ENCODE measurements at regions not wholly inside any gene's neighbourhood (a gene's known extent, or its start where the extent isn't known, plus 50 kb on each side); places are given as distances from the start of the nearest gene placed in this dataset.

DNA sequence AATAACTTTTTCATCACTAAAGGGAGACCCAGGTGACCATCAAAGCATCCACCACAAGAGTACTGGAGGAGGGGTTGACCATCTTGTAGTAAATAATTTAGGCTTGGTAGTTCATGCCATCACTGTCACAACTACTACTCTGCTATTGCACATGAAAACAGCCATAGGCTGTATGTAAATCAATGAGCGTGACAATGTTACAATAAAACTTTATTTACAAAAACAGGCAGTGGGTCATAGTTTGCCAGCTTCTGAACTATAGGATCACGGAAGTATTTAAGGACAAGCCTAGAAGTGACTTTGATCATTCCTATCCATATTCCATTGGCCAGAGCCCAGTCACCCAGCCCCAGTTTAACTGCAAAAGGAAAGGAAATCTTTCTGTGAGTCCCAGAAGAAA is 153.4 kb downstream of the NUAK1 start:
- FAIRE-seq: no peak
- Histone ChIP-seq H3K9ac (ENCODE audit: low read length in 3 of 3) (no peak overlapping the region), H3K9me3 (ENCODE audit: control insufficient read depth in 2 of 3, insufficient read depth in 1 of 3, low read length in 3 of 3) (no peaks in the 10 kb centered on the region), H3K4me1 (ENCODE audit: control insufficient read depth in 2 of 3, insufficient read depth in 2 of 3, low read depth in 1 of 3, low read length in 3 of 3) (peaks cover 0 to 4% (median 0%) of the 10 kb centered on the region in 3 donors), H3K27ac (ENCODE audit: low read depth in 2 of 2, low read length in 2 of 2) (no peak overlapping the region), H3K27me3 (ENCODE audit: control insufficient read depth, insufficient read depth, low read length) (no peaks in the 10 kb centered on the region), H3K4me3 (ENCODE audit: low read length in 3 of 3) (no peak overlapping the region), H3K36me3 (ENCODE audit: control insufficient read depth in 2 of 3, insufficient read depth in 3 of 3, low read length in 3 of 3) (no peaks in the 10 kb centered on the region)
- no peak for DNase-seq
- TF ChIP-seq CTCF (IDR thresholded peaks at IDR 0.05; ENCODE audit: borderline replicate concordance, extremely low read depth, insufficient read depth): no peak
- intact Hi-C loops (cut with DNase I): no loop called here

DNA sequence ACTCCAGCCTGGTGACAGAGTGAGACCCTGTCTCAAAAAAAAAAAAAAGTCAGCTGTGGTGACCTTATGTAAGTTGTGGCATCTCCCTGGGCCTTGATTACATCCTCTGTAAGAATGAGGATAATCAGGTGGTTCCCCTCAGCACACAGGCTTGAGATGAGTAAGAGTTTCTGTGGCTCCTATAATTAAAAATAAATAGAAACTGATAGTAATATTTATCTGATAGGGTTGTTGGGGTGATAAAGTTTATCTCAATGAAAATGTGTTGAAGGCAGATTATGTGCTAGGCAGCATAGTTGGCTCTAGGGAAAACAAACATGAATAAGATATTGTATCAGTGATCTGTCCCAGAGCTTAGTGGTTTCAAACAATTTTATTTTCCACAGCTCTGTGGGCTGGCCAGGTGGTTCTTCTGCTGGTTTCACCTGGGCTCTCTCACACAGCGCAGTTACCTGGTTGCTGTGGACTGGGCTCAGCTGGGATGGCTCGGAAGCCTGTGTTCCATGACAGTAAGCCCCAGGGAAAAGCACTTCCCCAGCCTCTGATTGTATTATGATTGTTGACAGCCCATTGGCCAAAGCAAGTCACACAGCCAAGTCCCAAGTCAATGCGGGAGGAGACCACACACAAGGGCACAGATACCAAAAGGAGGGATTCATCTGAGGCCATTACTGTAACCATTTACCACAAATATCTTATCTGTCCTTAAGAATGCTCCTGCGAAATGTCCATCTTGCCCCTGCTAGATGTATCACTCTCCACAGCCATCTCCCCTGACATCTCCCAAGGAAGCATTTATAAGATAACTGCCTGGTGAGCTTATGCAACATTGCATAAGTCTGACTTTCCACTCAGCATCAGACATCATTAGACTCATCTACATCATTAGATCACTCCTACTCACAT is 151.7 kb downstream of the NUAK1 start:
- no peaks in the 10 kb centered on the region for H3K9me3 ChIP-seq (ENCODE audit: control insufficient read depth in 2 of 3, insufficient read depth in 1 of 3, low read length in 3 of 3)
- FAIRE-seq (no peak), DNase-seq (no peak)
- no peaks in the 10 kb centered on the region for H3K36me3 ChIP-seq (ENCODE audit: control insufficient read depth in 2 of 3, insufficient read depth in 3 of 3, low read length in 3 of 3)
- H3K27me3 ChIP-seq (ENCODE audit: control insufficient read depth, insufficient read depth, low read length): no peaks in the 10 kb centered on the region
- TF ChIP-seq CTCF (IDR thresholded peaks at IDR 0.05; ENCODE audit: borderline replicate concordance, extremely low read depth, insufficient read depth): no peak
- H3K9ac ChIP-seq (ENCODE audit: low read length in 3 of 3): no peak overlapping the region
- H3K4me1 ChIP-seq (ENCODE audit: control insufficient read depth in 2 of 3, insufficient read depth in 2 of 3, low read depth in 1 of 3, low read length in 3 of 3): peaks cover 0 to 4% (median 0%) of the 10 kb centered on the region in 3 donors
- no peak overlapping the region for H3K27ac ChIP-seq (ENCODE audit: low read depth in 2 of 2, low read length in 2 of 2)
- no peak overlapping the region for H3K4me3 ChIP-seq (ENCODE audit: low read length in 3 of 3)
- intact Hi-C loops (cut with DNase I): no loop called here

DNA sequence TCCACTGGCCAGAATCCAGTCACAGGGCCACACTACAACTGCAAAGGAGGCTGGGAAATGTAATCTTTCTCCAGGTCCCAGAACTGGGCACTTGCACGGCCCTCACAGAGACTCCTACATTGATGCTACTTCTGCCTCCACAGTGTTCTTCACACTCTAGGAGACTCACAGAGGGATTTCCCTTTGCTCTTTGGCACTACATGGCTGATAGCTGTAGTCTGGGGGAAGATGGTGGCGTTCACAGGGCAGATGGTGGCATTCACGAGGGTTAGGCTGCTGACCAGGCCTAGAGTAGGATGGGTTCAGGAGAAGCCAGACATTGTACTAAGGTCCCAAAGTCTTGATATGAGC is 151.1 kb downstream of the NUAK1 start:
- no peak for FAIRE-seq
- DNase-seq: no peak
- Histone ChIP-seq H3K4me1 (ENCODE audit: control insufficient read depth in 2 of 3, insufficient read depth in 2 of 3, low read depth in 1 of 3, low read length in 3 of 3) (no peaks in the 10 kb centered on the region), H3K27ac (ENCODE audit: low read depth in 2 of 2, low read length in 2 of 2) (no peak overlapping the region), H3K9ac (ENCODE audit: low read length in 3 of 3) (no peak overlapping the region), H3K36me3 (ENCODE audit: control insufficient read depth in 2 of 3, insufficient read depth in 3 of 3, low read length in 3 of 3) (no peaks in the 10 kb centered on the region), H3K4me3 (ENCODE audit: low read length in 3 of 3) (no peak overlapping the region), H3K27me3 (ENCODE audit: control insufficient read depth, insufficient read depth, low read length) (no peaks in the 10 kb centered on the region), H3K9me3 (ENCODE audit: control insufficient read depth in 2 of 3, insufficient read depth in 1 of 3, low read length in 3 of 3) (no peaks in the 10 kb centered on the region)
- intact Hi-C loops (cut with DNase I): no loop called here
- TF ChIP-seq CTCF (IDR thresholded peaks at IDR 0.05; ENCODE audit: borderline replicate concordance, extremely low read depth, insufficient read depth): no peak

Data from kidney (tissue), 13 donors.